ENCODE measurements at regions not wholly inside any gene's neighbourhood (a gene's known extent, or its start where the extent isn't known, plus 50 kb on each side); places are given as distances from the start of the nearest gene placed in this dataset.

- H3K36me3 Mint-ChIP-seq (ENCODE audit: low read depth), result no peaks in the 10 kb centered on the region
- H3K4me3 Mint-ChIP-seq, result no peak overlapping the region
- H3K9me3 Mint-ChIP-seq, result no peaks in the 10 kb centered on the region
- no peak for TF ChIP-seq CTCF (IDR thresholded peaks at IDR 0.05; ENCODE audit: unreplicated experiment in 3 of 3)
- no peaks in the 10 kb centered on the region for H3K27me3 Mint-ChIP-seq (ENCODE audit: low read depth)
- H3K27ac Mint-ChIP-seq, result no peak overlapping the region
- H3K4me1 Mint-ChIP-seq, result peaks cover 28% of the 10 kb centered on the region
Measured at GRCh38 chr9:27844797-27845196, 271.5 kb upstream of the C9orf72 start.

GRCh38 chr9:27847380-27847779 lies 274.1 kb upstream of the C9orf72 start:
- Mint-ChIP-seq H3K27me3 (ENCODE audit: low read depth) (no peaks in the 10 kb centered on the region), H3K4me1 (peaks cover 27% of the 10 kb centered on the region), H3K27ac (peak overlapping the region; percentile 68 to 81 (median 80)), H3K9me3 (no peaks in the 10 kb centered on the region), H3K4me3 (no peak overlapping the region), H3K36me3 (ENCODE audit: low read depth) (peaks cover 3% of the 10 kb centered on the region)
- TF ChIP-seq CTCF (IDR thresholded peaks at IDR 0.05; ENCODE audit: unreplicated experiment in 3 of 3), result no peak

GRCh38 chr9:27847818-27848217 lies 274.5 kb upstream of the C9orf72 start:
- TF ChIP-seq CTCF (IDR thresholded peaks at IDR 0.05; ENCODE audit: unreplicated experiment in 3 of 3), result no peak
- Mint-ChIP-seq H3K4me1 (peaks cover 27% of the 10 kb centered on the region), H3K36me3 (ENCODE audit: low read depth) (peaks cover 3% of the 10 kb centered on the region), H3K27me3 (ENCODE audit: low read depth) (no peaks in the 10 kb centered on the region), H3K9me3 (no peaks in the 10 kb centered on the region), H3K4me3 (no peak overlapping the region), H3K27ac (peak overlapping the region; percentile 68 to 81 (median 80))

- Mint-ChIP-seq H3K36me3 (ENCODE audit: low read depth) (peaks cover 3% of the 10 kb centered on the region), H3K27me3 (ENCODE audit: low read depth) (no peaks in the 10 kb centered on the region), H3K27ac (peak overlapping the region in 2 of 3 experiments; percentile 80 to 81), H3K9me3 (no peaks in the 10 kb centered on the region), H3K4me3 (no peak overlapping the region), H3K4me1 (peaks cover 27% of the 10 kb centered on the region)
- TF ChIP-seq CTCF (IDR thresholded peaks at IDR 0.05; ENCODE audit: unreplicated experiment in 3 of 3), result no peak
Measured at GRCh38 chr9:27848315-27848714, 275.0 kb upstream of the C9orf72 start.

GRCh38 chr9:27851858-27852257 lies 278.6 kb upstream of the C9orf72 start:
- peaks cover 18% of the 10 kb centered on the region for H3K4me1 Mint-ChIP-seq
- H3K27me3 Mint-ChIP-seq (ENCODE audit: low read depth), result peaks cover 4% of the 10 kb centered on the region
- peak overlapping the region; percentile 20 to 42 (median 41) for H3K27ac Mint-ChIP-seq
- no peak for TF ChIP-seq CTCF (IDR thresholded peaks at IDR 0.05; ENCODE audit: unreplicated experiment in 3 of 3)
- H3K36me3 Mint-ChIP-seq (ENCODE audit: low read depth), result peaks cover 3% of the 10 kb centered on the region
- H3K9me3 Mint-ChIP-seq, result no peaks in the 10 kb centered on the region
- no peak overlapping the region for H3K4me3 Mint-ChIP-seq

GRCh38 chr9:27853529-27853928 lies 280.2 kb upstream of the C9orf72 start:
- peaks cover 8% of the 10 kb centered on the region for H3K27me3 Mint-ChIP-seq (ENCODE audit: low read depth)
- TF ChIP-seq CTCF (IDR thresholded peaks at IDR 0.05; ENCODE audit: unreplicated experiment in 3 of 3), result no peak
- no peak overlapping the region for H3K27ac Mint-ChIP-seq
- peaks cover 3% of the 10 kb centered on the region for H3K36me3 Mint-ChIP-seq (ENCODE audit: low read depth)
- H3K4me1 Mint-ChIP-seq, result peaks cover 6% of the 10 kb centered on the region
- no peak overlapping the region for H3K4me3 Mint-ChIP-seq
- no peaks in the 10 kb centered on the region for H3K9me3 Mint-ChIP-seq
